ENCODE measurements at regions not wholly inside any gene's neighbourhood (a gene's known extent, or its start where the extent isn't known, plus 50 kb on each side); places are given as distances from the start of the nearest gene placed in this dataset.
"Not testable (repeated sequence)": the region's sequence is repeated elsewhere in the genome, so short reads cannot be mapped to it uniquely, and the experiment has no call there.

DNA sequence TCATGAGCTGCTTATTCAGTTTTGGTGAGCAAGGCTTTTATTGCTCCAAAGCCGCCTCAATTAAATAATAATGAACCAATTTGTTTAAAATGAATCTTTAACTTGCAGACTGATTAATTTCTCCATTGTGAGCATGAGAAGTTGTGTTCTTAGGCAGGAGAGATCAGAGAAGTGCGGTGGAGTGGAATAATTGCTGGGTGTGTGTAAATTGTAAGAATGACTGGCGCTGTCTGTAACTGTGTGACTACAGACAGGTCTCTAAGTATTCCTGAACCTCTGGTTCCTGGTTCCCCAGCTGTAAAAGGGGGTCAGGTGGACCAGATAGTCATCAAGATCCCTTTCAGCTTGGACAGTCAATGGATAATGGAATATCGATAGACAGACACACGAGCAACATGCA lies 98.0 kb upstream of the EFEMP1 start:
- DNase-seq = peak; percentile 11

GRCh38 chr2:56025469-56026193 lies 102.0 kb upstream of the EFEMP1 start:
- no peak for DNase-seq

GRCh38 chr2:56026828-56027227 lies 103.2 kb upstream of the EFEMP1 start:
- DNase-seq = no peak

GRCh38 chr2:56030062-56030461 lies 106.5 kb upstream of the EFEMP1 start:
- no peak for DNase-seq

- DNase-seq = no peak
These were observed 107.3 kb upstream of the EFEMP1 start for GRCh38 chr2:56030901-56031300.

- no peak for DNase-seq
These were observed 110.7 kb upstream of the EFEMP1 start for GRCh38 chr2:56034258-56034657.

GRCh38 chr2:56040189-56040588 lies 116.6 kb upstream of the EFEMP1 start:
- DNase-seq = no peak

GRCh38 chr2:56040834-56041233 lies 117.3 kb upstream of the EFEMP1 start:
- no peak for DNase-seq

DNA sequence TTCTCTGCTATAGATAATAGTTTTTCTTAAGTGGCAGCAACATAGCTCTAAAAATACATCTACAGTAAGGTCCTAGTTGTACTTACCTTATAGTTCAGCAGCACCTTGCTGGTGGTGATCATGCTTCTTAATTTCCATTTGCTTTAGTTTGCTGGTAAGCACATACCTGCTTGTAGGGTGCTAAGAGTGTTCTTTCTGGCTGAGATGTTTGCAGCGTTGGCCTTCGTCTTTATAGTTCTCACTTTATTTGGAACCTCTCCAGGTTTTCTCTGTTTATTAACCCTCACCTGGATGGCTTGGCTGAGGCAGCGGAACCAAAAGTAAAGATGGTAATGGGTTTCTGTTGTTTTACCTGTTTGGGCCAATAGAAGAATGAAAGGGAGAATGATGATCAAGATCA lies 123.6 kb upstream of the EFEMP1 start:
- no peak for DNase-seq

DNA sequence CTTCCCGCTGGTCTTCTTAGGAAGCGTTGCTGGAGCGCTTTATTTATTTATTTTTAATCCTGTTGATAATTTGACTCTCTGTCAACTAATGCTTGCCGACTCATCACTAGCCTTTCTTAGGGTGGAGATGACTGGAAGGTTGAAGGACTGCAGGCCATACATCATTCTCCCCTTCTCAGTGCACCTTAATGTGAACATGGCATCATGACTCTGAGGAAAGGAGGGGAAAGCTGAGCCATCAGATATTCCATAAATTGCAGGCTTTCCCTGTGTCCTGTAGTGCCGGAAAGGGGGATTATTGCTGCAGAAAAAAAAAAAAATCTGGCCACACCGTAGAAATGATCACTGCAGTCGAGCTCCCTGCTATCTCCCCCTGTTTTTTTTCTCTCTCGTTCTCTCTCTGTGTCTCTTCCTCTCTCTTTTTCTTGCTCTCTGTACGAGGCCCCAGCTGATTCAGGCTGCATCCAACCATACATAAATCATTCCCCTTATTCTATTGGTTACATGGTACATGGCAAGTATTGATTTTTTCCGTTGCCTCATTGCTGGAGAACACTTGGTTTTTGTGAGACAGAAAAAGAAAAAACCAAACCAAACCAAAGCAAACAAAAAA lies 125.8 kb upstream of the EFEMP1 start:
- DNase-seq = no peak

DNA sequence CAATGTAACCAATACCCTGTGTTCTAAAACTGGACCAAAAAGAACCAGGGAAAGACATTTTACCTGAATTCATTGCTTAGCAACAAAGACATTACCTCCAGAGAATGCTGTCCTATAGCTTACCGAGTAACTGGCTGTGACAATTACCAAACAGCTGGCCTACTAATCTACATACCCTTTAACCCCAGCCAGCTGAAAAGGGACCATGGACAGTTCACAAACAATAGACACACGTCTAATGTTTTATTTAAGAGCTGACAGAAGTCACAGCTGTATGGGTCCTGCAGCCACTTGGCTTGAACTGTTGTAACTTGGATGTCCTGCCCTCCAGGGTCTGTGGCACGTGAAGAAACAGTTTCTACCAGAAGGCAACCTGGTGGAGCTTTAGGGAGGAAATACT lies 130.1 kb upstream of the EFEMP1 start:
- DNase-seq = no peak

DNA sequence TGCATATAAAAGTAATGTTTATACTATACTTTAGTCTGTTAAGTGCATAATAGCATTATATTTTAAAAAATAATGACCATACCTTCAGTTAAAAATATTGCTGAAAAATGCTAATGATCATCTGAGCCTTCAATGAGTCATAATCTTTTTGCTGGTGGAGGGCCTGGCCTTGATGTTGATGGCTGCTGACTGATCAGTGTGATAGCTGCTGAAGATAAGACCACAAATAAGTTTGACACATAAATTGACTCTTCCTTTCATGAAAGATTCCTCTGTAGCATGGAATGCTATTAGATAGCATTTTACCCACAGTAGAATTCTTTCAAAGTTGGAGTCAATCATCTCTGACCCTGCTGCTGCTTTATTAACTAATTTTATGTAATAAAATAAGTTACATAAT lies 128.4 kb upstream of the CCDC85A start:
- DNase-seq = no peak

DNA sequence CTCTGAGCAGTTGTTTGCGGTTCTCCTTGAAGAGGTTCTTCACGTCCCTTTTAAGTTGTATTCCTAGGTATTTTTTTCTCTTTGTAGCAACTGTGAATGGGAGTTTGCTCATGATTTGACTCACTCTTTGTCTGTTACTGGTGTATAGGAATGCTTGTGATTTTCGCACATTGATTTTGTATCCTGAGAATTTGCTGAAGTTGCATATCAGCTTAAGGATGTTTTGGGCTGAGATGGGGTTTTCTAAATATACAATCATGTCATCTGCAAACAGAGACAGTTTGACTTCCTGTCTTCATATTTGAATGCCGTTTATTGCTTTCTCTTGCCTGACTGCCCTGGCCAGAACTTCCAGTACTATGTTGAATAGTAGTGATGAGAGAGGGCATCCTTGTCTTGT lies 122.5 kb upstream of the CCDC85A start:
- not testable (repeated sequence) for DNase-seq

- DNase-seq = no peak
These were observed 115.0 kb upstream of the CCDC85A start for GRCh38 chr2:56068746-56069145.

DNA sequence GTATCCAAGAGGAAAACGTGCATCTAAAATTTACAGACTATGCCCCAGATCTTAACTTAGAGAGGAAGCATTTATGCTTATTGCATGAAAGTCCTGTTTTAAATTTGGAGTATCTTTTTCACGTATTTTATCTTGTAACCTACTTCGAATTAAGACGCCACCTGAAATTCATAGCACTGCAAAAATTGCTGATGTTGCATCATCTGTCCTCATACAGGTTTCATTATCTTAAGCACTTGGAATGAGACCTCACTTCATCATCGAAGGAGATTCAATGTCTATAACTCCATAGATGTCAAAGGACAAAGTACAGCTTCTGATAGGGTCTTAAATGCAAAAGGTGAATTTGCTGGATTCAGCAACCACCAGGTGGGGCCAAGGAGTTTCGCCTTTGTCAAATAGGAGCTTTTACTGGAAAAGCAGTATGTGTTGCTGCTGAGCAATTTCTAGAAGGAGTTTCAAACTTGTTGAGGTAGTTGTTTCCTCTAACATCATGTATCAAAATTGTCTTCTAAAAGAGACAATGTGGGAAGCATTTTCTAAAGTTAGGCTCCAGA lies 106.4 kb upstream of the CCDC85A start:
- DNase-seq = peak; percentile 3

DNA sequence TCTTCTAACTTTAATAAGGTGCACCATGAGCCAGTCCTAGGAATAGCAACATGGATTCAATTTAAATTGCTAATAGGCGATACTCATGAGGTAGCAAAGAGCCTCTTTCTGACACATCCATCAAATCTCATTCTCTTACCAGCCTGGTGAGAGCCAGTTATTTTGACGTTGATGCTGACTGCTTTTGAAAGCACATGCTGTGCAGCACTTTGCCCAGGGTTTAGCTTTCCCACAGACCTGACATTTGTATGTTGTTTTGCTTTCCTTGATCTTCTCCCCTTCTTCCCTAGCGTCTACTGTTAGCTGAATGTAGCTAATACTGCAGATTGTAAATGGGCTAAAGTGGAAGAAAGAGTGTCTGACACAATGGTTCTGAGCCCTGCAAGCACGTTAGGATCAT lies 101.1 kb upstream of the CCDC85A start:
- DNase-seq = no peak

DNA sequence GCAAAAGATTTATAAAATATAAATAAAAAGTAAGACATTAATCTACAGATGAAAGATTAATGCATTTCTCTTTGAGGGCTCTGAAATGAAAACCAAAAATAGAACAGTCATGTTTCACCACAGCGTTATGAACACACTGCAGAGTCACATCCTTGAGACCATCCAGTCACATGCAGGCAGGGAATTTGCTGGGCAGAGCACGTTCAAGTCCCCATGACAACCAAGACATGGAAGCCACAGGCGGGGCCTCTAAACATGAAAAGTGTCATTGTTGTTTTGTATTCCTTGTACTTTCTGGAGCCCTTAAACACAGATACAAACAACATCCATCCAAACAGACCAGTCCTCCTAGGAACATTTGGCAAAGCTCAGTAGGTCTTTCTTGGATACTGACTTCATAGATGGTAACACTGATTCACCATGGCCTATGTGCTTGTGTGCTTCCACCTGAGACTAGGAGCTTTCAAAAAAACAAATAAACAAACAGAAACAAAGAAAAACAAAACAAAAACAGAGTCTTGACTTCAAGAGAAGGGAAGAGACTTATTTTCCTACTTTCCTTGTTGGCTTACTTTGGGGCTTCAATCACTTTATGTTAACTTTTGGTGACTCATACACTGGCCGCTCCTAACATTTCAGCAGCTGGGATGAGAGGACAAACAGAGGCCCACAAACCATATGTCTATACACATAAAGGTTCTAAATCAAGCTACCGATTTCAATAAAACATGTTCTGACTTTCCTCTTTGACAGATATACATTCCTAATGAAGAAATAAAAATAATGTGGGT lies 99.5 kb upstream of the CCDC85A start:
- DNase-seq = no peak

- DNase-seq = no peak
These were observed 97.5 kb upstream of the CCDC85A start for GRCh38 chr2:56086336-56086735.

GRCh38 chr2:56088411-56088810 lies 95.4 kb upstream of the CCDC85A start:
- DNase-seq = no peak

DNA sequence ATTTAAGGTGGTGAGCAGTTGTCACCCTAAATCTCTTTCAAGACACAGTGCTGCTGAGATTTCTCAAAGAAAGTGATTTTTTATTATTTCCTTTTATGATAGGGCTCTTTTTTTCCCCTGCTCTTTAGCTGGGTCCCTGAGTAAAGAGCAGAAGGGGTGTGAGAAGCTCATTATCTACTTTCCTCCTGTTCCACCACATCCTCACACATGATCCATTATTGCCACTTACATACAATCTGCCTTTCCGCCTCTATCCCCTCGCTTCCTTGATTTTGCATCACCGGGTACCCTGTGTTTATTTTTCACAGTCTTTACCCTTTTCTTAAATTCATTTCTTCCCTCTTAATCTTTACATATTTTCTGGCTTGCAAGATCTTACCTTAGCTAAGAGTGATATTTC lies 93.9 kb upstream of the CCDC85A start:
- no peak for DNase-seq

DNA sequence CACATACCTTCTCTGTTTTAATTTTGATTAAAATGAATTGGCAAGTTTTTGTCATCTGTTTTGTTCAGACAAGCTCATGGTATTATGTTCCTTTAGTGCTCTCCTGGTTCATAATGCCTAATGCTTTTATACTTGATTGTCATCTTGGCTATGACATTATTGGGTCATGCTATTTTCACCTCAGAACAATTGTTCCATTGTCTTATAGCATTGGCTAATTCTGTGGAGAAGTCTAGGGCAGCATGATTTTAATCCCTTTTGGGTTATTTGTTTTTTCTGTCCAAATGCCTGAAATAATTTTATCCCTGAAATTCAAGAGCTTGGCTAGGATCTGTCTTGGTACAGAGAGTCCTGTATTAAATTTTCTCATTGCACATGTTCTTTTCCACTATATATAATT lies 83.8 kb upstream of the CCDC85A start:
- no peak for DNase-seq

GRCh38 chr2:56100791-56101312 lies 82.9 kb upstream of the CCDC85A start:
- DNase-seq = no peak

- no peak for DNase-seq
These were observed 81.7 kb upstream of the CCDC85A start for GRCh38 chr2:56102098-56102497.

- DNase-seq = no peak
These were observed 80.9 kb upstream of the CCDC85A start for GRCh38 chr2:56102866-56103265.

All from kidney glomerular epithelial cell (primary cell).